GM23338 (cell line): ENCODE measurements at regions not wholly inside any gene's neighbourhood (a gene's known extent, or its start where the extent isn't known, plus 50 kb on each side); places are given as distances from the start of the nearest gene placed in this dataset.

Experiments used
- ATAC-seq: fragments of 200-7000 bp; cut with Tn5 transposase; 3 replicates; pipeline ENCODE4 v1.9.1; 2020
- DNase-seq: peaks from one replicate; pipeline ENCODE4 v3.0.0-alpha.2; 2015; ENCODE audit warnings: low spot score
- H2AFZ ChIP-seq: fragments of 200-600 bp; sonication (generic); 2 replicates; pipeline ENCODE4 v1.8.0; 2016; ENCODE audit warnings: antibody characterized with exemption, mild to moderate bottlenecking, moderate library complexity
- H3F3A ChIP-seq: fragments of 200-600 bp; sonication (generic); replicated peaks from 2 replicates; pipeline ENCODE4 v1.8.0; 2017; ENCODE audit warnings: antibody characterized with exemption, mixed run types, low read depth
- H3K27ac ChIP-seq: fragments of 200-600 bp; sonication (generic); 2 replicates; pipeline ENCODE4 v1.6.1; 2016; ENCODE audit warnings: low read depth
- H3K27me3 ChIP-seq: fragments of 200-600 bp; sonication (generic); 2 replicates; pipeline ENCODE4 v1.8.0; 2016; ENCODE audit warnings: mild to moderate bottlenecking, mixed run types, moderate library complexity; ENCODE audit not compliant: insufficient read depth
- H3K36me3 ChIP-seq: fragments of 200-600 bp; sonication (generic); 2 replicates; pipeline ENCODE4 v1.8.0; 2016; ENCODE audit warnings: mild to moderate bottlenecking; ENCODE audit not compliant: insufficient read depth
- H3K4me1 ChIP-seq: fragments of 200-600 bp; sonication (generic); 2 replicates; pipeline ENCODE4 v1.8.0; 2016; ENCODE audit warnings: mild to moderate bottlenecking, moderate library complexity; ENCODE audit not compliant: insufficient read depth
- H3K4me2 ChIP-seq: fragments of 200-600 bp; sonication (generic); 2 replicates; pipeline ENCODE4 v1.7.1; 2017; ENCODE audit warnings: mixed run types
- H3K4me3 ChIP-seq: fragments of 200-600 bp; sonication (generic); 2 replicates; pipeline ENCODE4 v1.6.1; 2016; ENCODE audit warnings: mixed run types
- H3K79me2 ChIP-seq: fragments of 200-600 bp; sonication (generic); replicated peaks from 2 replicates; pipeline ENCODE4 v1.8.0; 2017; ENCODE audit warnings: mild to moderate bottlenecking; ENCODE audit not compliant: insufficient read depth
- H3K9me2 ChIP-seq: fragments of 200-600 bp; sonication (generic); 2 replicates; pipeline ENCODE4 v1.8.0; 2017; ENCODE audit not compliant: insufficient read depth
- H4K20me1 ChIP-seq: fragments of 200-600 bp; sonication (generic); replicated peaks from 2 replicates; pipeline ENCODE4 v1.8.0; 2017; ENCODE audit warnings: mild to moderate bottlenecking; ENCODE audit not compliant: insufficient read depth
- H3K27ac Mint-ChIP-seq: 2 replicates; pipeline ENCODE4 v1.8.0; 2020; ENCODE audit warnings: inconsistent platforms, mild to moderate bottlenecking, moderate library complexity, mixed read lengths
- H3K27me3 Mint-ChIP-seq: 3 replicates; pipeline ENCODE4 v1.8.0; 2022; ENCODE audit warnings: low read depth, mild to moderate bottlenecking, moderate library complexity, mixed read lengths, inconsistent platforms; ENCODE audit not compliant: insufficient read depth, poor library complexity
- H3K36me3 Mint-ChIP-seq: 3 replicates; pipeline ENCODE4 v1.8.0; 2021; ENCODE audit warnings: low read depth, mild to moderate bottlenecking, inconsistent platforms, moderate library complexity, mixed read lengths
- H3K4me1 Mint-ChIP-seq: 3 replicates; pipeline ENCODE4 v1.8.0; 2020; ENCODE audit warnings: mild to moderate bottlenecking, inconsistent platforms, mixed read lengths
- H3K4me3 Mint-ChIP-seq: 3 replicates; pipeline ENCODE4 v1.8.0; 2021; ENCODE audit warnings: moderate library complexity, mild to moderate bottlenecking, inconsistent platforms, mixed read lengths
- H3K9me3 Mint-ChIP-seq: 3 replicates; pipeline ENCODE4 v1.8.0; 2020; ENCODE audit warnings: moderate library complexity, mild to moderate bottlenecking, inconsistent platforms, mixed read lengths
- CREB1 ChIP-seq: fragments of 250-450 bp; sonication (Bioruptor Pico); IDR thresholded peaks from 2 replicates; pipeline ENCODE4 v1.5.0; 2020; ENCODE audit warnings: low read depth, mild to moderate bottlenecking, moderate library complexity
- CTCF ChIP-seq, 2 experiments: fragments of 200-600 bp in 1 of 2; sonication (generic) in 1 of 2; conservative IDR thresholded peaks; 2 replicates each; pipeline versions ENCODE4 v1.5.1 to v1.6.1; 2016 to 2017; ENCODE audit warnings: antibody characterized with exemption in 2 of 2, low read depth in 2 of 2, mild to moderate bottlenecking in 2 of 2, moderate library complexity in 1 of 2
- EZH2 ChIP-seq: fragments of 200-600 bp; sonication (generic); IDR thresholded peaks from one replicate; pipeline ENCODE4 v1.8.0; 2017; ENCODE audit warnings: antibody characterized with exemption, mild to moderate bottlenecking, low read depth; ENCODE audit not compliant: unreplicated experiment
- EZH2phosphoT487 ChIP-seq: fragments of 200-600 bp; sonication (generic); IDR thresholded peaks from one replicate; pipeline ENCODE4 v1.8.1; 2018; ENCODE audit warnings: antibody characterized with exemption; ENCODE audit not compliant: unreplicated experiment
- JUNB ChIP-seq: IDR thresholded peaks from one replicate; pipeline ENCODE4 v1.6.1; 2016; ENCODE audit warnings: antibody characterized with exemption; ENCODE audit not compliant: unreplicated experiment
- NANOG ChIP-seq: IDR thresholded peaks from 2 replicates; pipeline ENCODE4 v1.6.1; 2016; ENCODE audit warnings: antibody characterized with exemption, borderline replicate concordance
- POLR2AphosphoS5 ChIP-seq: IDR thresholded peaks from 2 replicates; pipeline ENCODE4 v1.6.1; 2016; ENCODE audit warnings: antibody characterized with exemption, low read depth
- STAT1 ChIP-seq: IDR thresholded peaks from one replicate; pipeline ENCODE4 v1.6.1; 2016; ENCODE audit warnings: antibody characterized with exemption; ENCODE audit not compliant: unreplicated experiment
- ZNF114 ChIP-seq: fragments of 250-450 bp; sonication (Bioruptor Pico); IDR thresholded peaks from 2 replicates; pipeline ENCODE4 v1.5.0; 2020; ENCODE audit warnings: mild to moderate bottlenecking, moderate library complexity
- ZNF331 ChIP-seq: fragments of 250-450 bp; sonication (Bioruptor Pico); IDR thresholded peaks from 2 replicates; pipeline ENCODE4 v1.5.0; 2020; ENCODE audit warnings: low read depth, mild to moderate bottlenecking, moderate library complexity
- TF ChIP-seq, protein P1 (sequence below): IDR thresholded peaks from 2 replicates; pipeline ENCODE4 v1.6.1; 2016; ENCODE audit warnings: antibody characterized with exemption
- TF ChIP-seq, protein P2 (sequence below): fragments of 250-450 bp; sonication (Bioruptor Pico); IDR thresholded peaks from 2 replicates; pipeline ENCODE4 v1.5.0; 2020; ENCODE audit warnings: mild to moderate bottlenecking, moderate library complexity
- TF ChIP-seq, protein P3 (sequence below): IDR thresholded peaks from one replicate; pipeline ENCODE4 v1.6.1; 2018; ENCODE audit warnings: antibody characterized with exemption; ENCODE audit not compliant: unreplicated experiment

DNA sequence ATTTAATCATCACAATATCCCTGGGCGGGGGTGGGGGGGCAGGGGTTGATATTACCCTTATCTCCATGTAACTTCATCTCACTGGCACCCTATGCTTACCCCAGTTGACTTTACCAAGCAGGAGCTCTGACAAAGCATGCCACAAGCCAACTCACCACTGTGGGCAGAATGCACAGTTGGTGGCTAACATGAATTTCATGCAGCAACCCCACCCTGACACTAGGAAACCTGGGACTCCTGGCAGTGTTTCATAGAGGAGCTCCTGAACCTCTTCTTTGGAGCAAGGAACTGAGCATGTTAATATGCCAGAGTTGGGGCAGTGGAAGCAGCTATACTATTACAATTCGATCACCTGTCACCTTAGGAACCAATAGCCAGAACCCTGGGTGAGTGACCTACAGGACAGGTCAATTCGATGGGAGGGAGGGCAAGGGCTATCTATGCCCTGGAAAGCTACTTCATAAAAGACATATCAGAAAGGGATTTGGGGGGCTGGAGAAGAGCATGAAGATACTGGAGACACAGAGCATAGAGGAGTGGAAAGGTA lies 97.2 kb upstream of the ACSL4 start (continued):
- TF ChIP-seq ZNF331, result no peak
- no peak for TF ChIP-seq CREB1 (CRISPR knock-in tag)
- TF ChIP-seq, protein P1, sequence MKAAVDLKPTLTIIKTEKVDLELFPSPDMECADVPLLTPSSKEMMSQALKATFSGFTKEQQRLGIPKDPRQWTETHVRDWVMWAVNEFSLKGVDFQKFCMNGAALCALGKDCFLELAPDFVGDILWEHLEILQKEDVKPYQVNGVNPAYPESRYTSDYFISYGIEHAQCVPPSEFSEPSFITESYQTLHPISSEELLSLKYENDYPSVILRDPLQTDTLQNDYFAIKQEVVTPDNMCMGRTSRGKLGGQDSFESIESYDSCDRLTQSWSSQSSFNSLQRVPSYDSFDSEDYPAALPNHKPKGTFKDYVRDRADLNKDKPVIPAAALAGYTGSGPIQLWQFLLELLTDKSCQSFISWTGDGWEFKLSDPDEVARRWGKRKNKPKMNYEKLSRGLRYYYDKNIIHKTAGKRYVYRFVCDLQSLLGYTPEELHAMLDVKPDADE, result no peak
- no peak for TF ChIP-seq NANOG
- no peak for TF ChIP-seq CTCF (conservative IDR thresholded peaks at IDR 0.05; ENCODE audit: low read depth in 2 of 2)
- no peak for TF ChIP-seq ZNF114 (CRISPR knock-in tag)
- TF ChIP-seq JUNB, result no peak
- no peak for TF ChIP-seq STAT1
- no peak for TF ChIP-seq POLR2AphosphoS5

DNA sequence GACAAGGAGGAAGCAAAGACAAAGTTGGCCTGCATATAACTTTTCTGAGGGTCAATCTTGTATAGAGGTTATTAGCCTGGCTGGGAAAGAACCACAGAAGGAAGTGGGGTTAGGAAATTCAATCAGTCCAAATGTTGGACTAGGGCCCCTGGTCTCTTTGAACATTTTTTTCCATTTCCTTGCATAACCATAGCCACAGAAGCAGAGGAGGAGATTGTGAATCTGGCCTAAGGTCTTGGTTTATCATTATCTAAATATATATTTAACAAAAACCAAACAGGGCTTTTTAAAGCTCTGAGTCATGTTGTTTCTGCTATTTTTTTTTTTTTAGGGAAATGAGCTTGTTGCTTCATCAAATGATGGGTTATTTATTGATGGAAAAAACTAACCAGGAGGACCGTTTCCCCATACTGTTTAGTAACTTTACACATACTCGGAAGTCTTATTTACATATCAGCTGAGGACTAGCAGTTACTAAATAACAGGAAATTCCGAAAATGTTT lies 97.7 kb upstream of the ACSL4 start:
- H3K4me1 Mint-ChIP-seq, result peaks cover 5% of the 10 kb centered on the region; the same call in 2 of the 3 replicates
- DNase-seq, result no peak
- H3K4me2 ChIP-seq, result no peak overlapping the region
- TF ChIP-seq, protein P2, sequence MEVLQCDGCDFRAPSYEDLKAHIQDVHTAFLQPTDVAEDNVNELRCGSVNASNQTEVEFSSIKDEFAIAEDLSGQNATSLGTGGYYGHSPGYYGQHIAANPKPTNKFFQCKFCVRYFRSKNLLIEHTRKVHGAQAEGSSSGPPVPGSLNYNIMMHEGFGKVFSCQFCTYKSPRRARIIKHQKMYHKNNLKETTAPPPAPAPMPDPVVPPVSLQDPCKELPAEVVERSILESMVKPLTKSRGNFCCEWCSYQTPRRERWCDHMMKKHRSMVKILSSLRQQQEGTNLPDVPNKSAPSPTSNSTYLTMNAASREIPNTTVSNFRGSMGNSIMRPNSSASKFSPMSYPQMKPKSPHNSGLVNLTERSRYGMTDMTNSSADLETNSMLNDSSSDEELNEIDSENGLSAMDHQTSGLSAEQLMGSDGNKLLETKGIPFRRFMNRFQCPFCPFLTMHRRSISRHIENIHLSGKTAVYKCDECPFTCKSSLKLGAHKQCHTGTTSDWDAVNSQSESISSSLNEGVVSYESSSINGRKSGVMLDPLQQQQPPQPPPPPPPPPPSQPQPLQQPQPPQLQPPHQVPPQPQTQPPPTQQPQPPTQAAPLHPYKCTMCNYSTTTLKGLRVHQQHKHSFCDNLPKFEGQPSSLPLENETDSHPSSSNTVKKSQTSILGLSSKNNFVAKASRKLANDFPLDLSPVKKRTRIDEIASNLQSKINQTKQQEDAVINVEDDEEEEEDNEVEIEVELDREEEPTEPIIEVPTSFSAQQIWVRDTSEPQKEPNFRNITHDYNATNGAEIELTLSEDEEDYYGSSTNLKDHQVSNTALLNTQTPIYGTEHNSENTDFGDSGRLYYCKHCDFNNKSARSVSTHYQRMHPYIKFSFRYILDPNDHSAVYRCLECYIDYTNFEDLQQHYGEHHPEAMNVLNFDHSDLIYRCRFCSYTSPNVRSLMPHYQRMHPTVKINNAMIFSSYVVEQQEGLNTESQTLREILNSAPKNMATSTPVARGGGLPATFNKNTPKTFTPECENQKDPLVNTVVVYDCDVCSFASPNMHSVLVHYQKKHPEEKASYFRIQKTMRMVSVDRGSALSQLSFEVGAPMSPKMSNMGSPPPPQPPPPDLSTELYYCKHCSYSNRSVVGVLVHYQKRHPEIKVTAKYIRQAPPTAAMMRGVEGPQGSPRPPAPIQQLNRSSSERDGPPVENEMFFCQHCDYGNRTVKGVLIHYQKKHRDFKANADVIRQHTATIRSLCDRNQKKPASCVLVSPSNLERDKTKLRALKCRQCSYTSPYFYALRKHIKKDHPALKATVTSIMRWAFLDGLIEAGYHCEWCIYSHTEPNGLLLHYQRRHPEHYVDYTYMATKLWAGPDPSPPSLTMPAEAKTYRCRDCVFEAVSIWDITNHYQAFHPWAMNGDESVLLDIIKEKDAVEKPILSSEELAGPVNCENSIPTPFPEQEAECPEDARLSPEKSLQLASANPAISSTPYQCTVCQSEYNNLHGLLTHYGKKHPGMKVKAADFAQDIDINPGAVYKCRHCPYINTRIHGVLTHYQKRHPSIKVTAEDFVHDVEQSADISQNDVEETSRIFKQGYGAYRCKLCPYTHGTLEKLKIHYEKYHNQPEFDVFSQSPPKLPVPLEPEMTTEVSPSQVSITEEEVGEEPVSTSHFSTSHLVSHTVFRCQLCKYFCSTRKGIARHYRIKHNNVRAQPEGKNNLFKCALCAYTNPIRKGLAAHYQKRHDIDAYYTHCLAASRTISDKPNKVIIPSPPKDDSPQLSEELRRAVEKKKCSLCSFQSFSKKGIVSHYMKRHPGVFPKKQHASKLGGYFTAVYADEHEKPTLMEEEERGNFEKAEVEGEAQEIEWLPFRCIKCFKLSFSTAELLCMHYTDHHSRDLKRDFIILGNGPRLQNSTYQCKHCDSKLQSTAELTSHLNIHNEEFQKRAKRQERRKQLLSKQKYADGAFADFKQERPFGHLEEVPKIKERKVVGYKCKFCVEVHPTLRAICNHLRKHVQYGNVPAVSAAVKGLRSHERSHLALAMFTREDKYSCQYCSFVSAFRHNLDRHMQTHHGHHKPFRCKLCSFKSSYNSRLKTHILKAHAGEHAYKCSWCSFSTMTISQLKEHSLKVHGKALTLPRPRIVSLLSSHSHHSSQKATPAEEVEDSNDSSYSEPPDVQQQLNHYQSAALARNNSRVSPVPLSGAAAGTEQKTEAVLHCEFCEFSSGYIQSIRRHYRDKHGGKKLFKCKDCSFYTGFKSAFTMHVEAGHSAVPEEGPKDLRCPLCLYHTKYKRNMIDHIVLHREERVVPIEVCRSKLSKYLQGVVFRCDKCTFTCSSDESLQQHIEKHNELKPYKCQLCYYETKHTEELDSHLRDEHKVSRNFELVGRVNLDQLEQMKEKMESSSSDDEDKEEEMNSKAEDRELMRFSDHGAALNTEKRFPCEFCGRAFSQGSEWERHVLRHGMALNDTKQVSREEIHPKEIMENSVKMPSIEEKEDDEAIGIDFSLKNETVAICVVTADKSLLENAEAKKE (CRISPR knock-in tag), result no peak
- TF ChIP-seq POLR2AphosphoS5, result no peak
- TF ChIP-seq, protein P3, sequence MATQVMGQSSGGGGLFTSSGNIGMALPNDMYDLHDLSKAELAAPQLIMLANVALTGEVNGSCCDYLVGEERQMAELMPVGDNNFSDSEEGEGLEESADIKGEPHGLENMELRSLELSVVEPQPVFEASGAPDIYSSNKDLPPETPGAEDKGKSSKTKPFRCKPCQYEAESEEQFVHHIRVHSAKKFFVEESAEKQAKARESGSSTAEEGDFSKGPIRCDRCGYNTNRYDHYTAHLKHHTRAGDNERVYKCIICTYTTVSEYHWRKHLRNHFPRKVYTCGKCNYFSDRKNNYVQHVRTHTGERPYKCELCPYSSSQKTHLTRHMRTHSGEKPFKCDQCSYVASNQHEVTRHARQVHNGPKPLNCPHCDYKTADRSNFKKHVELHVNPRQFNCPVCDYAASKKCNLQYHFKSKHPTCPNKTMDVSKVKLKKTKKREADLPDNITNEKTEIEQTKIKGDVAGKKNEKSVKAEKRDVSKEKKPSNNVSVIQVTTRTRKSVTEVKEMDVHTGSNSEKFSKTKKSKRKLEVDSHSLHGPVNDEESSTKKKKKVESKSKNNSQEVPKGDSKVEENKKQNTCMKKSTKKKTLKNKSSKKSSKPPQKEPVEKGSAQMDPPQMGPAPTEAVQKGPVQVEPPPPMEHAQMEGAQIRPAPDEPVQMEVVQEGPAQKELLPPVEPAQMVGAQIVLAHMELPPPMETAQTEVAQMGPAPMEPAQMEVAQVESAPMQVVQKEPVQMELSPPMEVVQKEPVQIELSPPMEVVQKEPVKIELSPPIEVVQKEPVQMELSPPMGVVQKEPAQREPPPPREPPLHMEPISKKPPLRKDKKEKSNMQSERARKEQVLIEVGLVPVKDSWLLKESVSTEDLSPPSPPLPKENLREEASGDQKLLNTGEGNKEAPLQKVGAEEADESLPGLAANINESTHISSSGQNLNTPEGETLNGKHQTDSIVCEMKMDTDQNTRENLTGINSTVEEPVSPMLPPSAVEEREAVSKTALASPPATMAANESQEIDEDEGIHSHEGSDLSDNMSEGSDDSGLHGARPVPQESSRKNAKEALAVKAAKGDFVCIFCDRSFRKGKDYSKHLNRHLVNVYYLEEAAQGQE, result no peak
- no peak for TF ChIP-seq NANOG
- TF ChIP-seq EZH2, result no peak
- no peak for TF ChIP-seq JUNB
- TF ChIP-seq STAT1, result no peak
- TF ChIP-seq EZH2phosphoT487, result no peak
- no peak for TF ChIP-seq CREB1 (CRISPR knock-in tag)

More for the DNA sequence above, 97.7 kb upstream of the ACSL4 start:
- Histone ChIP-seq H3K79me2 (no peaks in the 10 kb centered on the region), H3K36me3 (no peaks in the 10 kb centered on the region), H2AFZ (no peak overlapping the region), H4K20me1 (no peaks in the 10 kb centered on the region), H3K9me2 (no peaks in the 10 kb centered on the region), H3F3A (no peaks in the 10 kb centered on the region), H3K4me3 (no peak overlapping the region), H3K27ac (no peak overlapping the region), H3K4me1 (no peaks in the 10 kb centered on the region; the same call in 1 of the 2 replicates), H3K27me3 (no peaks in the 10 kb centered on the region)
- no peaks in the 10 kb centered on the region for H3K36me3 Mint-ChIP-seq
- peaks cover 11% of the 10 kb centered on the region for H3K27me3 Mint-ChIP-seq
- ATAC-seq, result no peak
- H3K9me3 Mint-ChIP-seq, result no peaks in the 10 kb centered on the region
- no peak overlapping the region for H3K27ac Mint-ChIP-seq
- no peak overlapping the region for H3K4me3 Mint-ChIP-seq
